ENCODE measurements at regions not wholly inside any gene's neighbourhood (a gene's known extent, or its start where the extent isn't known, plus 50 kb on each side); places are given as distances from the start of the nearest gene placed in this dataset.

- intact Hi-C loops (cut with DNase I) = no loop called here
- H3K36me3 ChIP-seq = no peaks in the 10 kb centered on the region
- no peak overlapping the region for H3K4me3 ChIP-seq
- DNase-seq (ENCODE audit: low spot score in 2 of 2) = no peak
- TF ChIP-seq CTCF (IDR thresholded peaks at IDR 0.05) = no peak
- H3K27ac ChIP-seq = no peak overlapping the region
- H3K27me3 ChIP-seq = no peaks in the 10 kb centered on the region
- no peaks in the 10 kb centered on the region for H3K9me3 ChIP-seq
- no peaks in the 10 kb centered on the region for H3K4me1 ChIP-seq
Observed at GRCh38 chr10:6746782-6747181, 166.7 kb upstream of the PRKCQ start.

- Histone ChIP-seq H3K4me1 (no peaks in the 10 kb centered on the region), H3K36me3 (no peaks in the 10 kb centered on the region), H3K27ac (no peak overlapping the region), H3K9me3 (no peaks in the 10 kb centered on the region), H3K27me3 (no peaks in the 10 kb centered on the region), H3K4me3 (no peak overlapping the region)
- no peak for TF ChIP-seq CTCF (IDR thresholded peaks at IDR 0.05)
- no peak for DNase-seq (ENCODE audit: low spot score in 2 of 2)
- intact Hi-C loops (cut with DNase I) = no loop called here
Observed at GRCh38 chr10:6743291-6743849, 163.3 kb upstream of the PRKCQ start.

GRCh38 chr10:6741541-6741941 is 161.5 kb upstream of the PRKCQ start:
- Histone ChIP-seq H3K27ac (no peak overlapping the region), H3K9me3 (no peaks in the 10 kb centered on the region), H3K36me3 (no peaks in the 10 kb centered on the region), H3K27me3 (no peaks in the 10 kb centered on the region), H3K4me3 (no peak overlapping the region), H3K4me1 (no peaks in the 10 kb centered on the region)
- no peak for TF ChIP-seq CTCF (IDR thresholded peaks at IDR 0.05)
- DNase-seq (ENCODE audit: low spot score in 2 of 2) = no peak
- intact Hi-C loops (cut with DNase I) = no loop called here

- intact Hi-C loops (cut with DNase I) = no loop called here
- Histone ChIP-seq H3K27me3 (no peaks in the 10 kb centered on the region), H3K4me1 (no peaks in the 10 kb centered on the region), H3K9me3 (no peaks in the 10 kb centered on the region), H3K27ac (no peak overlapping the region), H3K4me3 (no peak overlapping the region), H3K36me3 (no peaks in the 10 kb centered on the region)
- no peak for TF ChIP-seq CTCF (IDR thresholded peaks at IDR 0.05)
- DNase-seq (ENCODE audit: low spot score in 2 of 2) = no peak
Observed at GRCh38 chr10:6739530-6740174, 159.6 kb upstream of the PRKCQ start.

GRCh38 chr10:6738112-6738768 is 158.2 kb upstream of the PRKCQ start:
- DNase-seq (ENCODE audit: low spot score in 2 of 2) = no peak
- Histone ChIP-seq H3K4me3 (no peak overlapping the region), H3K9me3 (no peaks in the 10 kb centered on the region), H3K36me3 (no peaks in the 10 kb centered on the region), H3K27ac (no peak overlapping the region), H3K4me1 (no peaks in the 10 kb centered on the region), H3K27me3 (no peaks in the 10 kb centered on the region)
- intact Hi-C loops (cut with DNase I) = no loop called here
- TF ChIP-seq CTCF (IDR thresholded peaks at IDR 0.05) = no peak
